ENCODE measurements at regions not wholly inside any gene's neighbourhood (a gene's known extent, or its start where the extent isn't known, plus 50 kb on each side); places are given as distances from the start of the nearest gene placed in this dataset.

DNA sequence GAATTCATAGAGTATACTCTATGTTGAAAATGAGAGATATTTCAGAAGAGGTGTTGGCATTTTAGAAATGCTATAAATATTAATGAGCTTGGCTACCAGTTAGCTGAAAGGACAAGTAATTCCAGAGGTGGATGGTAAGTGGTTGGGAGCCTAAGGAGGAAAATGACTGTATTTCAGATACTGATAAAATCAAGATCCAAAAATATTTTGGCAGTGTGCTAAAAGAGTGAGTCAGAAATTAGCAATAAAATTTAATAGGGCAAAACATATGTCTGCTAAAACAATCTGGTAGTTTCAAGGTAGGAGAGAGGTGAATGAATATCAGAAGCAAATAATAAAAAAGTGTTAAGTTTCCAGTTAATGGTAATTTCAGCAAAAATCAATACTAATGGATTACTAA, 1287.9 kb downstream of the CDH8 start:
- peaks cover 7% of the 10 kb centered on the region for H3K9me3 Mint-ChIP-seq

DNA sequence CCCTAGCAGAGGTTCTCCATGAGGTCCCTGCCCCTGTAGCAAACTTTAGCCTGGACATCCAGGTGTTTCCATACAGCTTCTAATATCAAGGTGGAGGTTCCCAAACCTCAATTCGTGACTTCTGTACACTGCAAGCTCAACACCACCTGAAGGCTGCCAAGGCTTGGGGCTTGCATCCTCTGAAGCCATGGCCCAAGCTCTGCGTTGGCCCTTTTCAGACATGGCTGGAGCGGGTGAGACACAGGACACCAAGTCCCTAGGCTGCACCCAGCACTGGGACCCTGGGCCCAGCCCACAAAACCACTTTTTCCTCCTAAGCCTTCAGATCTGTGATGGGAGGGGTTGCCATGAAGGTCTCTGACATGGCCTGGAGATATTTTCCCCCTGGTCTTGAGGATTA, 1292.0 kb downstream of the CDH8 start:
- no peaks in the 10 kb centered on the region for H3K4me1 Mint-ChIP-seq
- peaks cover 10% of the 10 kb centered on the region for H3K9me3 Mint-ChIP-seq
- H3K27ac Mint-ChIP-seq, result no peak overlapping the region
- intact Hi-C loops (cut with micrococcal nuclease), result no loop called here
- POLR2A ChIA-PET, result no interaction called here
- H3K4me3 Mint-ChIP-seq, result no peak overlapping the region
- no peaks in the 10 kb centered on the region for H3K27me3 Mint-ChIP-seq
- TF ChIP-seq, protein P1, sequence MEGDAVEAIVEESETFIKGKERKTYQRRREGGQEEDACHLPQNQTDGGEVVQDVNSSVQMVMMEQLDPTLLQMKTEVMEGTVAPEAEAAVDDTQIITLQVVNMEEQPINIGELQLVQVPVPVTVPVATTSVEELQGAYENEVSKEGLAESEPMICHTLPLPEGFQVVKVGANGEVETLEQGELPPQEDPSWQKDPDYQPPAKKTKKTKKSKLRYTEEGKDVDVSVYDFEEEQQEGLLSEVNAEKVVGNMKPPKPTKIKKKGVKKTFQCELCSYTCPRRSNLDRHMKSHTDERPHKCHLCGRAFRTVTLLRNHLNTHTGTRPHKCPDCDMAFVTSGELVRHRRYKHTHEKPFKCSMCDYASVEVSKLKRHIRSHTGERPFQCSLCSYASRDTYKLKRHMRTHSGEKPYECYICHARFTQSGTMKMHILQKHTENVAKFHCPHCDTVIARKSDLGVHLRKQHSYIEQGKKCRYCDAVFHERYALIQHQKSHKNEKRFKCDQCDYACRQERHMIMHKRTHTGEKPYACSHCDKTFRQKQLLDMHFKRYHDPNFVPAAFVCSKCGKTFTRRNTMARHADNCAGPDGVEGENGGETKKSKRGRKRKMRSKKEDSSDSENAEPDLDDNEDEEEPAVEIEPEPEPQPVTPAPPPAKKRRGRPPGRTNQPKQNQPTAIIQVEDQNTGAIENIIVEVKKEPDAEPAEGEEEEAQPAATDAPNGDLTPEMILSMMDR (IDR thresholded peaks at IDR 0.05), result no peak
- no peak for DNase-seq
- ATAC-seq (ENCODE audit: low read depth), result no peak
- CTCF ChIA-PET, result no interaction called here
- H3K36me3 Mint-ChIP-seq (ENCODE audit: low read depth), result no peaks in the 10 kb centered on the region

More for the DNA sequence above, 1287.9 kb downstream of the CDH8 start:
- Mint-ChIP-seq H3K4me3 (no peak overlapping the region), H3K27me3 (no peaks in the 10 kb centered on the region), H3K27ac (no peak overlapping the region), H3K4me1 (no peaks in the 10 kb centered on the region), H3K36me3 (ENCODE audit: low read depth) (no peaks in the 10 kb centered on the region)
- ChIA-PET POLR2A (no interaction called here), CTCF (no interaction called here)
- TF ChIP-seq, protein P1 (IDR thresholded peaks at IDR 0.05), result no peak
- no peak for DNase-seq
- intact Hi-C loops (cut with micrococcal nuclease), result no loop called here
- ATAC-seq (ENCODE audit: low read depth), result no peak

DNA sequence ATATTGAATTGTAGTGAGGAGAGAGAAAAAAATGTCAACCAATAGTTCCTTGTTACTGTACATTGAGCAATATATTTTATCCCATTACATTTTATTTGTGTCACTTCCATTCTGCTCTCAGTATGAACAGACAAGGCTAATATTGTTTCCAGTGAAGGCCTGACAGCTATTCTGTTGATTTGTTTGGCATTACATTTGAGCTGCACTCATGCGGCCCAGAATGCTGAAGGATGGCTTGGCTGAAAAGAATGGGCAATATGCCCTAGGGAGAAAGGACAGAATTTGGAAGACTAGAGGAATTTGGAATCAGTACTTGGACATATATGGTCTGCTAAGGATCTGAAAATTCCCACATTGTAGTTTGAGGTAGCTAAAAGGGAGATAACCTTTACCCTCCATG, 1294.4 kb downstream of the CDH8 start:
- Mint-ChIP-seq H3K36me3 (ENCODE audit: low read depth) (no peaks in the 10 kb centered on the region), H3K27ac (no peak overlapping the region), H3K4me1 (no peaks in the 10 kb centered on the region), H3K27me3 (no peaks in the 10 kb centered on the region), H3K9me3 (peaks cover 7% of the 10 kb centered on the region), H3K4me3 (no peak overlapping the region)
- intact Hi-C loops (cut with micrococcal nuclease), result no loop called here
- POLR2A ChIA-PET, result no interaction called here
- DNase-seq, result no peak
- TF ChIP-seq, protein P1 (IDR thresholded peaks at IDR 0.05), result no peak
- no peak for ATAC-seq (ENCODE audit: low read depth)
- CTCF ChIA-PET, result no interaction called here

DNA sequence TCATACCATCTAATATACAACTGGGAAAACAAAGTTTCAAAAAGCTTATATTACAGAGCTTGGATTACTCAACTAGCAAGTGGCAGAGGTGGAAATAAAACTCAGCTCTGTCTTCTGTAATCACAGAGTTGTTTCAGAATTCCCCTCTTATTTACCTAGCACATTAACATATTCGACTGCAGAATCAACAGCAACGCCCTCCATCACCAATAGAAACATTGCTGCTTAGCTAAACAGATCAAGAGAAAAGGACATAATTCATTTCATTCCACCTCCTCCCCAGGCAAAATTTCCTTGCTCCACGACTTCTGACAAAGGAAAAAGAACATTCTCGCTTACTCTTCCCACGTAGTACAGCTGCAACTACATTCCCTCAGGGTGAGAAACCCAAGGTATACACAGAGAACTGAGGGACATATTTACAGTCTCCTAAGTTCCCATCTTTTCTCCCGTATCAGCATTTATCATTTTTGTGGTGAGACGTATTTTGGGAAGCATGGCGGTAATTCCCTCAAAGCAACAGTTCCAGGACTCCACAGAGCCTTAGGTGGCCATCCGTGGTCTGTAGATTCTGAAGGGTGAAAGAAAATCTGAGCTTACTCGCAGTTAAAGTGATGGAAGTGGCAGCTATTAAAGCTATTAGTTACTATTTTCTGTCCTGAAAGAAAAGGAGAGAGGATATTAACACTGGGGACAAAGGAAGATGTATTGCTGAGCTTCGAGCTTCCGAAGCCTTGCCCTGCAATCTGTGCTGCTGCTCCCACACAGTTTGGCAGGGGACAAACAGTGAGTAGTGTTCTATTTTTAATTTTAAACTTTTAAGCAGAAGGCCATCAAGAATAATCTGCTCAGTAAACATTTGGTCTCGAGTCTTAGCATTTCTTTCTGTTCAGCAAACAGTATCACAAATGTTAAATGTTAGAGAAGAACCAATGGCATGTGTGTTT, 1296.2 kb downstream of the CDH8 start:
- CTCF ChIA-PET, result no interaction called here

DNA sequence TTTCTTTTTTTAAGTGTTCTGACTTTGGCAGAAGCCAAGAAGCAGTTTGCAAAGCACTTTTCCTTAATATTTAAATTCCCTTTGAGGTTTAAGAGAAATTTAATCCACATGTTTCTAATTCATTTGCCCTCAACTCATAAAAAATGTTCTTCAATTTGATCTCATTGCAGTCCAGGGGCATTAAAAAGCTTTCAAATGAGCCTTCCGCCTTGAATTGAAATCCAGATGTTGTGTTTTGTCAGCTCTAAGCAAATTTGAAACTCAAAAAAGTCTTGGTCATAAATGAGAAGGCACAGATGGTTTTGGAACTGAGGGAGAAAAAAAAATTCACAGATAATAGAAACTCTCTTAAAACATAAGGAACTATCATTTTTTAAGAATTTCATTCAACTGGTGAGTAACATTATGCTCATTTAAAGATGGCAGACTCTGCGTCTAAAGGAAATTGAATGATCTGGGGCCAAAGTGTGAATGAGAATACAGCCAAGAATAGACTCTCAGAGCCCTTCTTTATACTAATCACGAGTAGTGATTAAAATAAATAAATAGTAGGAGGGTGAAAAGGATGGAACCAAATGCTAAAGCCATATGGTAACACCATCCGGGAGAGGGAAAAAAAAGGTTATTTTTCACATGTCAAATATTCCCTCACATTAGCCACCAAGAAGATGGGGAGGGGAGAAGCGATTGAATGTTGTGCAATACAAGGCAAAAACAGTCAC, 1304.7 kb downstream of the CDH8 start:
- TF ChIP-seq, protein P1 (IDR thresholded peaks at IDR 0.05), result no peak
- H3K9me3 Mint-ChIP-seq, result peaks cover 11% of the 10 kb centered on the region
- ChIA-PET CTCF (no interaction called here), POLR2A (no interaction called here)
- no peaks in the 10 kb centered on the region for H3K4me1 Mint-ChIP-seq
- H3K36me3 Mint-ChIP-seq (ENCODE audit: low read depth), result no peaks in the 10 kb centered on the region
- no peak for ATAC-seq (ENCODE audit: low read depth)
- no peak overlapping the region for H3K4me3 Mint-ChIP-seq
- intact Hi-C loops (cut with micrococcal nuclease), result no loop called here
- no peak for DNase-seq
- H3K27me3 Mint-ChIP-seq, result no peaks in the 10 kb centered on the region
- H3K27ac Mint-ChIP-seq, result no peak overlapping the region

More for the DNA sequence above, 1296.2 kb downstream of the CDH8 start:
- no peak for DNase-seq
- TF ChIP-seq, protein P1 (IDR thresholded peaks at IDR 0.05), result no peak
- no peak for ATAC-seq (ENCODE audit: low read depth)
- H3K4me1 Mint-ChIP-seq, result no peaks in the 10 kb centered on the region
- H3K36me3 Mint-ChIP-seq (ENCODE audit: low read depth), result no peaks in the 10 kb centered on the region
- POLR2A ChIA-PET, result no interaction called here
- intact Hi-C loops (cut with micrococcal nuclease), result no loop called here
- H3K4me3 Mint-ChIP-seq, result no peak overlapping the region
- H3K27ac Mint-ChIP-seq, result no peak overlapping the region
- peaks cover 9% of the 10 kb centered on the region for H3K9me3 Mint-ChIP-seq
- no peaks in the 10 kb centered on the region for H3K27me3 Mint-ChIP-seq
